HG03439 (cell line): ENCODE measurements at regions not wholly inside any gene's neighbourhood (a gene's known extent, or its start where the extent isn't known, plus 50 kb on each side); places are given as distances from the start of the nearest gene placed in this dataset.
"Not testable (repeated sequence)": the region's sequence is repeated elsewhere in the genome, so short reads cannot be mapped to it uniquely, and the experiment has no call there.

Experiments used
- ATAC-seq: cut with Tn5 transposase; IDR thresholded peaks from one replicate; pipeline ENCODE4 v1.9.1; 2021; ENCODE audit warnings: mild to moderate bottlenecking, moderate library complexity; ENCODE audit not compliant: unreplicated experiment

- no peak for ATAC-seq
Observed at GRCh38 chr6:113697632-113698410, 159.3 kb upstream of the MARCKS start.

- ATAC-seq: no peak
Observed at GRCh38 chr6:113699239-113699638, 157.9 kb upstream of the MARCKS start.

GRCh38 chr6:113701552-113702254, 155.4 kb upstream of the MARCKS start:
- ATAC-seq: no peak

GRCh38 chr6:113707194-113707593, 150.0 kb upstream of the MARCKS start:
- ATAC-seq: no peak

- no peak for ATAC-seq
Observed at GRCh38 chr6:113709936-113710509, 147.1 kb upstream of the MARCKS start.

- no peak for ATAC-seq
Observed at GRCh38 chr6:113713665-113714064, 143.5 kb upstream of the MARCKS start.

- ATAC-seq: no peak
Observed at GRCh38 chr6:113718588-113718987, 138.6 kb upstream of the MARCKS start.

GRCh38 chr6:113719064-113719463, 138.1 kb upstream of the MARCKS start:
- ATAC-seq: no peak

GRCh38 chr6:113719545-113719944, 137.6 kb upstream of the MARCKS start:
- no peak for ATAC-seq

GRCh38 chr6:113723182-113723581, 134.0 kb upstream of the MARCKS start:
- ATAC-seq: no peak

- ATAC-seq: not testable (repeated sequence)
Observed at GRCh38 chr6:113724927-113725326, 132.2 kb upstream of the MARCKS start.

GRCh38 chr6:113731541-113731940, 125.6 kb upstream of the MARCKS start:
- no peak for ATAC-seq

GRCh38 chr6:113732384-113732966, 124.7 kb upstream of the MARCKS start:
- no peak for ATAC-seq

GRCh38 chr6:113733381-113733780, 123.8 kb upstream of the MARCKS start:
- ATAC-seq: no peak

GRCh38 chr6:113734982-113735381, 122.2 kb upstream of the MARCKS start:
- ATAC-seq: no peak

- no peak for ATAC-seq
Observed at GRCh38 chr6:113735491-113735890, 121.7 kb upstream of the MARCKS start.

- no peak for ATAC-seq
Observed at GRCh38 chr6:113736978-113737377, 120.2 kb upstream of the MARCKS start.

GRCh38 chr6:113739041-113739655, 118.0 kb upstream of the MARCKS start:
- no peak for ATAC-seq

- ATAC-seq: no peak
Observed at GRCh38 chr6:113741651-113742050, 115.5 kb upstream of the MARCKS start.

GRCh38 chr6:113742342-113742741, 114.8 kb upstream of the MARCKS start:
- no peak for ATAC-seq

GRCh38 chr6:113744861-113745260, 112.3 kb upstream of the MARCKS start:
- ATAC-seq: no peak
